IMR-90 (cell line): ENCODE measurements at regions not wholly inside any gene's neighbourhood (a gene's known extent, or its start where the extent isn't known, plus 50 kb on each side); places are given as distances from the start of the nearest gene placed in this dataset.

Experiments used
- BHLHE40 ChIP-seq: fragments of 150-350 bp; IDR thresholded peaks from 2 replicates; pipeline ENCODE4 v1.6.1; 2016; ENCODE audit warnings: mild to moderate bottlenecking, low read depth, low read length
- CEBPB ChIP-seq: IDR thresholded peaks from 2 replicates; pipeline ENCODE4 v1.6.1; 2012; ENCODE audit warnings: low read depth, low read length, improper control_type of control experiment
- CHD1 ChIP-seq: IDR thresholded peaks from 2 replicates; pipeline ENCODE4 v1.6.1; 2012; ENCODE audit warnings: low read depth, low read length, improper control_type of control experiment
- CTCF ChIP-seq: conservative IDR thresholded peaks from 2 replicates; pipeline ENCODE4 v1.5.1; 2012; ENCODE audit warnings: mild to moderate bottlenecking, low read depth, low read length, improper control_type of control experiment
- MAFK ChIP-seq: IDR thresholded peaks from 2 replicates; pipeline ENCODE4 v1.6.1; 2012; ENCODE audit warnings: low read depth, low read length, improper control_type of control experiment
- MXI1 ChIP-seq: IDR thresholded peaks from 2 replicates; pipeline ENCODE4 v1.6.1; 2012; ENCODE audit warnings: low read depth, mild to moderate bottlenecking, low read length, moderate library complexity, borderline replicate concordance
- NFE2L2 ChIP-seq: fragments of 150-350 bp; IDR thresholded peaks from 2 replicates; pipeline ENCODE4 v1.6.1; 2016; ENCODE audit warnings: low read depth, mild to moderate bottlenecking, low read length
- POLR2A ChIP-seq: IDR thresholded peaks from 2 replicates; pipeline ENCODE4 v1.6.1; 2012; ENCODE audit warnings: mild to moderate bottlenecking, low read depth, low read length
- RAD21 ChIP-seq: IDR thresholded peaks from 2 replicates; pipeline ENCODE4 v1.6.1; 2012; ENCODE audit warnings: low read length, improper control_type of control experiment
- RCOR1 ChIP-seq: IDR thresholded peaks from 2 replicates; pipeline ENCODE4 v1.6.1; 2012; ENCODE audit warnings: mild to moderate bottlenecking, low read length, improper control_type of control experiment; ENCODE audit not compliant: insufficient replicate concordance
- TF ChIP-seq, protein P1 (sequence below): fragments of 150-350 bp; IDR thresholded peaks from 2 replicates; pipeline ENCODE4 v1.6.1; 2017; ENCODE audit warnings: mild to moderate bottlenecking, antibody characterized with exemption, low read length, low read depth

DNA sequence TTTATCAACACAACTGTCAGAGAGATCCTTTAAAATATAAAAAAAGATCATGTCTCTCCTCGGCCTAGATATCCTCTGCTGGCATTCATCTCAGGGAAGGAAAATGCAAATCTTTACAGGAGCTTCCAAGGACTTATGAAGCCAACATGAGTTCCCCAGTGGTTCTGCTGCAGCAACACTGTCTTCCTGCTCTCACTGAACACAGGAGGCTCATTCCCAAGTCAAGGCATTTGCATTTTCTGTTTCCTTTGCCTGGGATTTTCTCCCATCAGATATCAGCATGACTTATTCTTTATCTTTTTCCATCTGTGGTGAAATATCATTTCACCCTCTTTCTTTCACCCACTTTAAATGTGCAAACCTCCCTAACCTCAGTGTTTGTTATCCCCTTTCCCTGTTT lies 513.8 kb upstream of the ZP4 start:
- TF ChIP-seq NFE2L2 (no peak), CTCF (no peak), RAD21 (no peak), CEBPB (no peak), MXI1 (no peak), RCOR1 (no peak), POLR2A (no peak), MAFK (no peak), BHLHE40 (no peak), CHD1 (no peak)
- TF ChIP-seq, protein P1, sequence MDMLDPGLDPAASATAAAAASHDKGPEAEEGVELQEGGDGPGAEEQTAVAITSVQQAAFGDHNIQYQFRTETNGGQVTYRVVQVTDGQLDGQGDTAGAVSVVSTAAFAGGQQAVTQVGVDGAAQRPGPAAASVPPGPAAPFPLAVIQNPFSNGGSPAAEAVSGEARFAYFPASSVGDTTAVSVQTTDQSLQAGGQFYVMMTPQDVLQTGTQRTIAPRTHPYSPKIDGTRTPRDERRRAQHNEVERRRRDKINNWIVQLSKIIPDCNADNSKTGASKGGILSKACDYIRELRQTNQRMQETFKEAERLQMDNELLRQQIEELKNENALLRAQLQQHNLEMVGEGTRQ, result no peak
